AG04449 (cell line): ENCODE measurements at regions not wholly inside any gene's neighbourhood (a gene's known extent, or its start where the extent isn't known, plus 50 kb on each side); places are given as distances from the start of the nearest gene placed in this dataset.
"Not testable (repeated sequence)": the region's sequence is repeated elsewhere in the genome, so short reads cannot be mapped to it uniquely, and the experiment has no call there.

Source experiments
- CTCF ChIA-PET: fragments of 350-600 bp; formaldehyde crosslinking; extraction: SDS; loops from one replicate; lab custom pipeline; 2021; ENCODE audit warnings: antibody characterized with exemption; lab: Yijun Ruan, JAX
- POLR2A ChIA-PET: fragments of 400-600, 350-600 bp; formaldehyde crosslinking; extraction: SDS; loops from one replicate; lab custom pipeline; 2020; ENCODE audit warnings: antibody characterized with exemption, inconsistent platforms; lab: Yijun Ruan, JAX
- DNase-seq: peaks from one replicate; pipeline ENCODE4 v3.0.0-alpha.2; 2010; ENCODE audit warnings: low read depth, low spot score
- H3K4me3 ChIP-seq: 2 replicates; pipeline ENCODE4 v1.5.1; 2011; ENCODE audit warnings: low read depth, mild to moderate bottlenecking, control low read depth, low read length
- CTCF ChIP-seq: IDR thresholded peaks from one replicate; pipeline ENCODE4 v1.5.1; 2011; ENCODE audit warnings: mild to moderate bottlenecking, moderate library complexity, low read length, control low read depth, inconsistent platforms; ENCODE audit not compliant: insufficient read depth; ENCODE audit errors: missing control alignments

DNA sequence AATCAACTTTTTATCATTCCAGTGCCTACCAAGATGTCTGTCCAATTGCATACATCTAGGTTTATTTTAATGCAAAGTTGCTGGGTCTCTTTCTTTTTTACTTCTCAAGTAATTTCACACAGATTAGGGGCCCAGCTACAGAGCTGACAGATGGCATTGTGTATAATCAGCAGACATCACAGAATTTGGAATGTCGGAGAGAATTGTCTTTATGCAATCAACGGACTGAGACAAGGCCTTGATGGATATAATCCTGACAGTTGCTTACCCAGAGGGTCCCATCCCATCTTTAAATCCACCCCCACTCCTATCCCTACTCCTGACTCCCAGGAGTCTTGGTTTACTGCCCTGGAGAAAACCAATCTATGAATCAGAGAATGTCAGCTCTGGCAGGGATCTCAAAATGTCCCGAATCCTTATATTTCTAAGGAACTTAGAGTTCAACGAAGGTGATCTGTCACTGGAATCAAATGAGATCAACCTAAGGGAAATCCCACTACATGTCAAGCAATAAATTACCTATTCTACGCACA lies 142.0 kb downstream of the LRATD1 start:
- CTCF ChIA-PET: no interaction called here
- POLR2A ChIA-PET: no interaction called here

GRCh38 chr2:14776216-14776615 lies 143.7 kb downstream of the LRATD1 start:
- ChIA-PET CTCF (no interaction called here), POLR2A (no interaction called here)
- no peak for TF ChIP-seq CTCF
- no peak for DNase-seq
- no peak overlapping the region for H3K4me3 ChIP-seq

More for the DNA sequence above, 142.0 kb downstream of the LRATD1 start:
- no peak overlapping the region for H3K4me3 ChIP-seq
- no peak for DNase-seq
- TF ChIP-seq CTCF: no peak

DNA sequence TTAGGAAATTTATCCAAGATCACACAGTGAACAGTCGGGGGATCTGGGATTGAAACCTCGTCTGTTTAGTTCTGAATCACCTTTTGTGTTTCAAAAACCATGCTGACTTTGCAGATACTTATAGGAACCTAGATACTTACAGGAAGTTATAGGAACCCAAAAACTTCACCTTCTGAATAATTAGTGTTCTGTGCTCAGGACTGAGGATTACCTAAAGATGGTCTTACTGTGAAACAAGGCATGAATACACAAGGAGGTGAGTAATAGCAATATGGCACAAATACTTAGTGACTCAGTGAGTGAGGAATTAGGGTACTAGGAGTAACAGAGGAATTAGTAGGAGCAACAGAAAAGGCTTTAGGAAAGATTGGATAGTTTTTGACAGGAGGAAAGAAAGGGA lies 145.5 kb downstream of the LRATD1 start:
- ChIA-PET POLR2A (no interaction called here), CTCF (no interaction called here)
- no peak for TF ChIP-seq CTCF
- no peak for DNase-seq
- no peak overlapping the region for H3K4me3 ChIP-seq

- DNase-seq: no peak
- no peak overlapping the region for H3K4me3 ChIP-seq
- POLR2A ChIA-PET: no interaction called here
- no peak for TF ChIP-seq CTCF
- CTCF ChIA-PET: no interaction called here
Observed at GRCh38 chr2:14779252-14779651, 146.7 kb downstream of the LRATD1 start.

- DNase-seq: no peak
- TF ChIP-seq CTCF: no peak
- no peak overlapping the region for H3K4me3 ChIP-seq
- ChIA-PET CTCF (no interaction called here), POLR2A (no interaction called here)
Observed at GRCh38 chr2:14781142-14781541, 148.6 kb downstream of the LRATD1 start.

- POLR2A ChIA-PET, H3K4me3 ChIP-seq, CTCF ChIA-PET, DNase-seq: not testable (repeated sequence)
Observed at GRCh38 chr2:14788814-14789213, 156.3 kb downstream of the LRATD1 start.

- no peak for DNase-seq
- ChIA-PET CTCF (interaction anchor here (0.9 kb wide), 1 partner anchor 156 kb away, joined by 3 read pairs; no protein-coding TSS in a partner anchor), POLR2A (interaction anchor here (0.6 kb wide), 1 partner anchor 13 kb away, joined by 4 read pairs; no protein-coding TSS in a partner anchor)
- no peak for TF ChIP-seq CTCF
- H3K4me3 ChIP-seq: no peak overlapping the region
Observed at GRCh38 chr2:14790041-14790640, 157.6 kb downstream of the LRATD1 start.
